Endothelial cell of umbilical vein (primary cell): ENCODE measurements at regions not wholly inside any gene's neighbourhood (a gene's known extent, or its start where the extent isn't known, plus 50 kb on each side); places are given as distances from the start of the nearest gene placed in this dataset.

Experiments used
- BruUV-seq: library from RNA; stranded (reverse); fragments of 400-500 nt; replicated peaks from 2 replicates; lab custom pipeline; 2021; lab: Mats Ljungman, UMichigan
- CTCF ChIA-PET: fragments of 300-600, 350-600 bp; sonication (Branson Sonifier 250); formaldehyde crosslinking; loops from one replicate; lab custom pipeline; 2021; ENCODE audit warnings: antibody characterized with exemption, inconsistent platforms; lab: Charles Lee
- POLR2A ChIA-PET: fragments of 300-600, 350-600 bp; sonication (Branson Sonifier 250); formaldehyde crosslinking; loops from one replicate; lab custom pipeline; 2021; ENCODE audit warnings: antibody characterized with exemption, inconsistent platforms; lab: Charles Lee
- DNase-seq: peaks from one replicate; pipeline ENCODE4 v3.0.0-alpha.2; 2011; ENCODE audit warnings: low read depth, low spot score
- FAIRE-seq: peaks from 2 replicates; lab custom pipeline; 2011; peaks lifted over from hg19 to GRCh38; lab: Jason Lieb, UNC
- H2AFZ ChIP-seq: 2 replicates; pipeline ENCODE4 v1.6.0; 2012; ENCODE audit warnings: low read depth, low read length, control low read depth, inconsistent platforms
- H3K27ac ChIP-seq: 2 replicates; pipeline ENCODE4 v1.5.1; 2011; ENCODE audit warnings: low read depth, mild to moderate bottlenecking, control low read depth, low read length, moderate library complexity; ENCODE audit not compliant: insufficient read depth
- H3K27me3 ChIP-seq, 2 experiments: 2 replicates each; pipeline versions ENCODE4 v1.6.0 to v1.6.1; 2011; ENCODE audit warnings: low read length in 2 of 2, mixed read lengths in 1 of 2; ENCODE audit not compliant: control insufficient read depth in 2 of 2, insufficient read depth in 2 of 2
- H3K36me3 ChIP-seq, 2 experiments: 2 replicates in 1 of 2; 3 replicates in 1 of 2; pipeline ENCODE4 v1.5.1; 2011; ENCODE audit warnings: low read length in 2 of 2, mild to moderate bottlenecking in 1 of 2, moderate library complexity in 1 of 2; ENCODE audit not compliant: control insufficient read depth in 2 of 2, insufficient read depth in 2 of 2; ENCODE audit errors: extremely low read depth in 1 of 2
- H3K4me1 ChIP-seq: 3 replicates; pipeline ENCODE4 v1.5.1; 2011; ENCODE audit warnings: mild to moderate bottlenecking, low read length; ENCODE audit not compliant: control insufficient read depth, insufficient read depth; ENCODE audit errors: extremely low read depth
- H3K4me2 ChIP-seq: 2 replicates; pipeline ENCODE4 v1.6.1; 2011; ENCODE audit warnings: low read length, control low read depth, mixed read lengths; ENCODE audit not compliant: insufficient read depth
- H3K4me3 ChIP-seq, 3 experiments: fragments of 200-600 bp in 1 of 3; sonication (generic), shearing (Covaris generic) in 1 of 3; replicated peaks in 1 of 3; 2 replicates each; pipeline ENCODE4 v1.5.1; 2011 to 2016; ENCODE audit warnings: control low read depth in 3 of 3, low read length in 3 of 3, mild to moderate bottlenecking in 2 of 3, inconsistent platforms in 1 of 3, low read depth in 1 of 3, moderate library complexity in 1 of 3; ENCODE audit not compliant: insufficient read depth in 1 of 3
- H3K79me2 ChIP-seq: 2 replicates; pipeline ENCODE4 v1.6.0; 2012; ENCODE audit warnings: low read length, inconsistent platforms; ENCODE audit not compliant: control insufficient read depth, insufficient read depth
- H3K9ac ChIP-seq: replicated peaks from 2 replicates; pipeline ENCODE3; 2011; ENCODE audit warnings: low read length, control low read depth; ENCODE audit not compliant: insufficient read depth; ENCODE audit errors: extremely low read depth
- H3K9me1 ChIP-seq: replicated peaks from 3 replicates; pipeline ENCODE4 v1.6.0; 2011; ENCODE audit warnings: mild to moderate bottlenecking, low read length; ENCODE audit not compliant: control insufficient read depth, insufficient read depth; ENCODE audit errors: extremely low read depth
- H3K9me3 ChIP-seq: replicated peaks from 2 replicates; pipeline ENCODE4 v1.5.1; 2012; ENCODE audit warnings: low read length, inconsistent platforms; ENCODE audit not compliant: control insufficient read depth, insufficient read depth
- H4K20me1 ChIP-seq: replicated peaks from 2 replicates; pipeline ENCODE3; 2011; ENCODE audit warnings: mild to moderate bottlenecking, low read length; ENCODE audit not compliant: control insufficient read depth, insufficient read depth; ENCODE audit errors: extremely low read depth
- EZH2 ChIP-seq: IDR thresholded peaks from 2 replicates; pipeline ENCODE4 v1.6.1; 2012; ENCODE audit warnings: borderline replicate concordance, low read depth, mild to moderate bottlenecking, moderate library complexity, low read length, inconsistent platforms; ENCODE audit not compliant: severe bottlenecking
- FOS ChIP-seq: IDR thresholded peaks from 2 replicates; pipeline ENCODE4 v1.6.1; 2011; ENCODE audit warnings: mild to moderate bottlenecking, low read length, moderate library complexity, borderline replicate concordance; ENCODE audit not compliant: insufficient read depth
- GATA2 ChIP-seq: IDR thresholded peaks from 2 replicates; pipeline ENCODE4 v1.7.0; 2011; ENCODE audit warnings: low read depth, mild to moderate bottlenecking, moderate library complexity, mixed read lengths, low read length; ENCODE audit not compliant: insufficient read length, insufficient read depth
- JUN ChIP-seq: IDR thresholded peaks from 2 replicates; pipeline ENCODE4 v1.6.1; 2011; ENCODE audit warnings: borderline replicate concordance, low read depth; ENCODE audit not compliant: insufficient read length, insufficient read depth
- MAX ChIP-seq: IDR thresholded peaks from 2 replicates; pipeline ENCODE4 v1.6.1; 2011; ENCODE audit not compliant: insufficient read depth, insufficient read length
- MYC ChIP-seq: IDR thresholded peaks from one replicate; pipeline ENCODE4 v1.6.1; 2011; ENCODE audit warnings: mild to moderate bottlenecking, low read depth, low read length
- POLR2A ChIP-seq: IDR thresholded peaks from 2 replicates; pipeline ENCODE4 v1.6.1; 2012; ENCODE audit warnings: low read depth, mild to moderate bottlenecking, control low read depth, low read length
- POLR2AphosphoS5 ChIP-seq: IDR thresholded peaks from 2 replicates; pipeline ENCODE4 v1.6.1; 2012; ENCODE audit warnings: low read depth, mild to moderate bottlenecking, control low read depth, low read length, moderate library complexity; ENCODE audit not compliant: insufficient read depth
- dilution Hi-C: fragments of 300-500 bp; cut with MboI; formaldehyde crosslinking; loops from one replicate; pipeline ENCODE4 v1.15.0; 2019; ENCODE audit warnings: low sequenced_read_pairs; ENCODE audit not compliant: extremely low pct_ligation_motif_present
- intact Hi-C: fragments of 100-400 bp; cut with micrococcal nuclease; formaldehyde crosslinking; loops from one replicate; pipeline ENCODE4 v1.10.0; 2022
- TF ChIP-seq, protein P1 (sequence below), 2 donors: IDR thresholded peaks; 1 replicate in 1 of 2; 2 replicates in 1 of 2; pipeline ENCODE4 v1.5.1; 2011; ENCODE audit warnings: low read length in 2 of 2, mild to moderate bottlenecking in 2 of 2, moderate library complexity in 2 of 2, control low read depth in 1 of 2, inconsistent platforms in 1 of 2, low read depth in 1 of 2; ENCODE audit not compliant: insufficient read depth in 1 of 2; ENCODE audit errors: extremely low read depth in 1 of 2

DNA sequence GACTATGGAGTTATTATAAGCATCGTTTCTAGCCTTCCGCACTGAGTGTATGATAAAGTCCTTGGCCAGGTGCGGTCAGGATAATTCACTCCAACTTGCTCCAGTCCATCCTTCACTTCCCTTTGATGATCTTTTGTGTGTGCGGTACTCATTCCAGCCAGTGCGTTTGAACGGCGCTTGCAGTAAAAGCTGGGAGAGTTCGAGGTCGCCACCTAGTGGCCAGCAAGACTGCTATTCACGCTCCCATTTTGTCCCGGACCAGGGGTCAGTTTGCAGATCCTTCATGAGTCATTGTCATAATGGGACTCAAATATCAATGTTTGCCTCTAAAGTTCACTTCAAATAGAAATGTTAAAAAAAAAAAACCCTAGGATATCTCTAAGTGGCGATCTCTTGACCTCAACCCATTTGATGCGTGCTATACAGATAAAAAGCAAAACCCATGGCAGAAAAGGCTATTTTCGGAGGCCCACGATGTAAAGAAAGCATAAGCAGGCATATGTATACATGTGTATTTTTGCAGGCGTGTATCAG, 417.1 kb downstream of the TMEM114 start:
- BruUV-seq: no TSS peak
- FAIRE-seq (peak; percentile 67), DNase-seq (peak; percentile 5)
- Histone ChIP-seq H3K27ac (no peak overlapping the region), H3K4me2 (no peak overlapping the region), H3K79me2 (no peaks in the 10 kb centered on the region), H4K20me1 (no peaks in the 10 kb centered on the region), H3K9me1 (no peaks in the 10 kb centered on the region), H3K9me3 (peaks cover 3% of the 10 kb centered on the region), H3K36me3 (no peaks in the 10 kb centered on the region), H3K4me3 (no peak overlapping the region), H3K4me1 (no peaks in the 10 kb centered on the region), H2AFZ (no peak overlapping the region), H3K27me3 (no peaks in the 10 kb centered on the region), H3K9ac (no peak overlapping the region)
- POLR2A ChIA-PET: no interaction called here
- intact Hi-C loops: no loop called here
- TF ChIP-seq, protein P1, sequence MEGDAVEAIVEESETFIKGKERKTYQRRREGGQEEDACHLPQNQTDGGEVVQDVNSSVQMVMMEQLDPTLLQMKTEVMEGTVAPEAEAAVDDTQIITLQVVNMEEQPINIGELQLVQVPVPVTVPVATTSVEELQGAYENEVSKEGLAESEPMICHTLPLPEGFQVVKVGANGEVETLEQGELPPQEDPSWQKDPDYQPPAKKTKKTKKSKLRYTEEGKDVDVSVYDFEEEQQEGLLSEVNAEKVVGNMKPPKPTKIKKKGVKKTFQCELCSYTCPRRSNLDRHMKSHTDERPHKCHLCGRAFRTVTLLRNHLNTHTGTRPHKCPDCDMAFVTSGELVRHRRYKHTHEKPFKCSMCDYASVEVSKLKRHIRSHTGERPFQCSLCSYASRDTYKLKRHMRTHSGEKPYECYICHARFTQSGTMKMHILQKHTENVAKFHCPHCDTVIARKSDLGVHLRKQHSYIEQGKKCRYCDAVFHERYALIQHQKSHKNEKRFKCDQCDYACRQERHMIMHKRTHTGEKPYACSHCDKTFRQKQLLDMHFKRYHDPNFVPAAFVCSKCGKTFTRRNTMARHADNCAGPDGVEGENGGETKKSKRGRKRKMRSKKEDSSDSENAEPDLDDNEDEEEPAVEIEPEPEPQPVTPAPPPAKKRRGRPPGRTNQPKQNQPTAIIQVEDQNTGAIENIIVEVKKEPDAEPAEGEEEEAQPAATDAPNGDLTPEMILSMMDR (IDR thresholded peaks at IDR 0.05; ENCODE audit: extremely low read depth in 1 of 2, insufficient read depth in 1 of 2, low read depth in 1 of 2, low read length in 2 of 2): peak; percentile 50 to 62
- TF ChIP-seq MYC (no peak), POLR2A (no peak), FOS (no peak), GATA2 (no peak), JUN (no peak)
- dilution Hi-C loops: no loop called here
- CTCF ChIA-PET: no interaction called here

DNA sequence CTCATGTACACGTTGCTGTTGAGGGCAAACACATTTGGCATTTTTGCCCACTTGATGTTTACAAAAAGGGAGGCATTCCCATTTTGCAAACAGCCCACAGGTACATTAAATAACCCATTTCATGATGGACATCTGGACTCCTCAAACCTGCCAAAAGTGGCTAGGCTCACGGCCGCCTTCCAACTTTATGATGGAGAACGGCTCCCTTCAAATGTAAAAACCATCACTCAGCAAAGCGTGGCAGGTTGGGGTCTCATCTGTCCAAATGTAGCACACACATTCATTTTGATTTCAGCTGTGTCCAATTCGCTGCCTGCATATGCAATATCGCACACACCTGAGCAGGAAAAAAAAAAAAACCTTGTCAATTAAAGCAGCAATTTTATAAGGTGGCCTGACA, 417.8 kb downstream of the TMEM114 start:
- H3K79me2 ChIP-seq: no peaks in the 10 kb centered on the region
- H3K27ac ChIP-seq: no peak overlapping the region
- H3K27me3 ChIP-seq: no peaks in the 10 kb centered on the region
- no peak for DNase-seq
- dilution Hi-C loops (no loop called here), intact Hi-C loops (no loop called here)
- no peak overlapping the region for H3K9ac ChIP-seq
- H3K4me3 ChIP-seq: no peak overlapping the region
- ChIA-PET POLR2A (no interaction called here), CTCF (no interaction called here)
- H2AFZ ChIP-seq: no peak overlapping the region
- H3K4me1 ChIP-seq: no peaks in the 10 kb centered on the region
- TF ChIP-seq JUN (no peak), POLR2AphosphoS5 (no peak), POLR2A (no peak), MAX (no peak), EZH2 (no peak), MYC (no peak), FOS (no peak), GATA2 (no peak)
- TF ChIP-seq, protein P1 (IDR thresholded peaks at IDR 0.05; ENCODE audit: extremely low read depth in 1 of 2, insufficient read depth in 1 of 2, low read depth in 1 of 2, low read length in 2 of 2): no peak
- no peak overlapping the region for H3K4me2 ChIP-seq
- no peaks in the 10 kb centered on the region for H4K20me1 ChIP-seq
- no TSS peak for BruUV-seq
- peaks cover 2% of the 10 kb centered on the region for H3K9me3 ChIP-seq
- FAIRE-seq: no peak
- no peaks in the 10 kb centered on the region for H3K9me1 ChIP-seq
- H3K36me3 ChIP-seq: no peaks in the 10 kb centered on the region
